Colonic mucosa (tissue), 4 donors: ENCODE measurements at regions not wholly inside any gene's neighbourhood (a gene's known extent, or its start where the extent isn't known, plus 50 kb on each side); places are given as distances from the start of the nearest gene placed in this dataset.

Experiments used
- DNase-seq: peaks from one replicate; pipeline ENCODE4 v3.0.0-alpha.2; 2020
- H3K27ac ChIP-seq: fragments of 200-600 bp; one replicate; pipeline ENCODE4 v1.8.0; 2021
- H3K27me3 ChIP-seq: fragments of 200-600 bp; one replicate; pipeline ENCODE4 v1.8.0; 2021
- H3K36me3 ChIP-seq: fragments of 200-600 bp; one replicate; pipeline ENCODE4 v1.8.0; 2021
- H3K4me1 ChIP-seq: fragments of 200-600 bp; one replicate; pipeline ENCODE4 v1.8.0; 2021; ENCODE audit warnings: mild to moderate bottlenecking
- H3K4me3 ChIP-seq: fragments of 200-600 bp; one replicate; pipeline ENCODE4 v1.8.0; 2021
- H3K9ac ChIP-seq, 2 donors: one replicate each; pipeline ENCODE4 v1.7.0; 2013; ENCODE audit warnings: control low read depth in 2 of 2, low read depth in 2 of 2, low read length in 2 of 2
- H3K9me3 ChIP-seq: fragments of 200-600 bp; one replicate; pipeline ENCODE4 v1.8.0; 2021
- intact Hi-C: fragments of 100-400 bp; cut with DNase I; formaldehyde crosslinking; loops from one replicate; pipeline ENCODE4 v1.14.1; 2022
- TF ChIP-seq, protein P1 (sequence below): fragments of 200-600 bp; IDR thresholded peaks from one replicate; pipeline ENCODE4 v1.8.0; 2022; ENCODE audit warnings: antibody characterized with exemption, mild to moderate bottlenecking
- donor health status: healthy.
- donor health status: DM: no; HTN: no; CAD: no.
- donor health status: DM: no; HTN: no; CAD: no.

DNA sequence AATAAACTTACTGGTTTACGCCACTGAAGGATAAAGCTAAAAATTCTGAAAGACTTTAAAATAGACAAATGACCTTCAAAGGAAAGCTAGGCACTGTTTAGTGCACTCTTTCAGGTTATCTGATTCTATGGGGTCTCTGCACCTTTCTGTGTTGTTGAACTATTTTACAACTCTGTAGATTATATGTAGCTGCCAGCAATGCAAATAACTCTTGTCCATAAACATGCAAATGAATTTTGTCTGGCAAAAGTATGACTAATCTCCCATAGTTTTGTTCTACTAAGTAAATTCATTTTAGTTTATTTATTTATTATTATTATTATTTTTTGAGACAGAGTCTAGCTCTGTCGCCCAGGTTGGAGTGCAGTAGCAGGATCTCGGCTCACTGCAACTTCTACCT, 266.3 kb upstream of the CCDC196 start:
- Histone ChIP-seq H3K9me3 (no peaks in the 10 kb centered on the region), H3K36me3 (no peaks in the 10 kb centered on the region), H3K27ac (no peak overlapping the region), H3K9ac (no peak overlapping the region), H3K4me1 (no peaks in the 10 kb centered on the region), H3K4me3 (no peak overlapping the region), H3K27me3 (no peaks in the 10 kb centered on the region)
- TF ChIP-seq, protein P1, sequence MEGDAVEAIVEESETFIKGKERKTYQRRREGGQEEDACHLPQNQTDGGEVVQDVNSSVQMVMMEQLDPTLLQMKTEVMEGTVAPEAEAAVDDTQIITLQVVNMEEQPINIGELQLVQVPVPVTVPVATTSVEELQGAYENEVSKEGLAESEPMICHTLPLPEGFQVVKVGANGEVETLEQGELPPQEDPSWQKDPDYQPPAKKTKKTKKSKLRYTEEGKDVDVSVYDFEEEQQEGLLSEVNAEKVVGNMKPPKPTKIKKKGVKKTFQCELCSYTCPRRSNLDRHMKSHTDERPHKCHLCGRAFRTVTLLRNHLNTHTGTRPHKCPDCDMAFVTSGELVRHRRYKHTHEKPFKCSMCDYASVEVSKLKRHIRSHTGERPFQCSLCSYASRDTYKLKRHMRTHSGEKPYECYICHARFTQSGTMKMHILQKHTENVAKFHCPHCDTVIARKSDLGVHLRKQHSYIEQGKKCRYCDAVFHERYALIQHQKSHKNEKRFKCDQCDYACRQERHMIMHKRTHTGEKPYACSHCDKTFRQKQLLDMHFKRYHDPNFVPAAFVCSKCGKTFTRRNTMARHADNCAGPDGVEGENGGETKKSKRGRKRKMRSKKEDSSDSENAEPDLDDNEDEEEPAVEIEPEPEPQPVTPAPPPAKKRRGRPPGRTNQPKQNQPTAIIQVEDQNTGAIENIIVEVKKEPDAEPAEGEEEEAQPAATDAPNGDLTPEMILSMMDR: no peak
- DNase-seq: no peak
- intact Hi-C loops: no loop called here

DNA sequence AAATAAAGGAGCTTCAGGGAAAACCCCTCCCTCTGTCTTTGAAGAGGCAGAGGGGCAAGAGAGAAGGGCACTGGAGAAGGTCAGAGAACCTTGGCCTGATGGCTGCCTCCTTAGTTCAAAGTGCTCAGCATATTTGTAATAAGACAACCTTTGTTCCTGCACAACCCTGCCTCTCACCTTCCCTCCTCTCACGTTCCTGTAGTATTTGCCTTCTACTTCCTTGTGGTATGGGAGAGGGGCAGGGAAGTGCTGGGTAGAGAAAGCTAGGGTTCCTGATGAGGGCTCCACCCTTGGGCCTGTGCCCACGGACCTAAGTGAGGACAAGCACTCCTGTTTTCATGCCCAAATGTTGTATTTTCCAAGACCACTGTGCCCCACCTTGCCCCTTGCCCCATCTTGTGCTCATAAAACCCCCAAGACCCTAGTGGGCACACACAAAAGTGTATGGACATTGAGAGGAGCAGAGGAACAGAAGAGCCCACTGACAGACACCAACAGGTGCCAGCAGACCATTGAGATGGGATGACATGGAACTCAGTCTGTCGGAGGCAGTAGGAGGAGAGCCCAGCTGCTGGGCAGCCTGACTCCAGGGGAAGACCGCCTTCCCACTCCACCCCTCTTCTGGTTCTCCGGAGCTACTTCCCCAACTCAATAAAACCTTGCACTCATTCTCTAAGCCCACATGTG, 261.5 kb upstream of the CCDC196 start:
- no peaks in the 10 kb centered on the region for H3K27me3 ChIP-seq

DNA sequence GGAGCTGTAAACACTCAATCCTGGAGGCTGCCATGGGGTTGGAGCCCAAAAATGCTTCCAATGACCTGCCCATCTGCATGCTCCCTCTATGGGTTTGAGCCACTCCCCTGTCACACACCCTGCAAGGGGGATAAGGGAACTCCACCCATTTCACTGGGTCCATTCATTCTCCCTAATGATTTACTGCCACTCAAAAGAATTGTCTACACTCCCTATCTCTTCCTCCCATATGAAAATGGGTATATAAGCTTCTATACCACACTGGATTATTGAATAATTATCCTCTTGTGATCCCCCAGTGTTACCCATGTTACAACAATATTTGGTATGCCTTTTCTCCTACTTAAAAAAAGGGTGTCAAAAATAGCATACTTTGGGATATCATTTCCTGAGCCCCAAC, 260.8 kb upstream of the CCDC196 start:
- no peak for DNase-seq
- Histone ChIP-seq H3K36me3 (no peaks in the 10 kb centered on the region), H3K9ac (no peak overlapping the region), H3K27me3 (no peaks in the 10 kb centered on the region), H3K9me3 (no peaks in the 10 kb centered on the region), H3K27ac (no peak overlapping the region), H3K4me1 (no peaks in the 10 kb centered on the region), H3K4me3 (no peak overlapping the region)
- intact Hi-C loops: no loop called here
- TF ChIP-seq, protein P1: no peak

More for the DNA sequence above, 261.5 kb upstream of the CCDC196 start:
- Histone ChIP-seq H3K27ac (no peak overlapping the region), H3K36me3 (no peaks in the 10 kb centered on the region), H3K4me1 (no peaks in the 10 kb centered on the region), H3K9ac (no peak overlapping the region), H3K9me3 (no peaks in the 10 kb centered on the region), H3K4me3 (no peak overlapping the region)
- TF ChIP-seq, protein P1: no peak
- intact Hi-C loops: no loop called here
- peak; percentile 18 for DNase-seq

DNA sequence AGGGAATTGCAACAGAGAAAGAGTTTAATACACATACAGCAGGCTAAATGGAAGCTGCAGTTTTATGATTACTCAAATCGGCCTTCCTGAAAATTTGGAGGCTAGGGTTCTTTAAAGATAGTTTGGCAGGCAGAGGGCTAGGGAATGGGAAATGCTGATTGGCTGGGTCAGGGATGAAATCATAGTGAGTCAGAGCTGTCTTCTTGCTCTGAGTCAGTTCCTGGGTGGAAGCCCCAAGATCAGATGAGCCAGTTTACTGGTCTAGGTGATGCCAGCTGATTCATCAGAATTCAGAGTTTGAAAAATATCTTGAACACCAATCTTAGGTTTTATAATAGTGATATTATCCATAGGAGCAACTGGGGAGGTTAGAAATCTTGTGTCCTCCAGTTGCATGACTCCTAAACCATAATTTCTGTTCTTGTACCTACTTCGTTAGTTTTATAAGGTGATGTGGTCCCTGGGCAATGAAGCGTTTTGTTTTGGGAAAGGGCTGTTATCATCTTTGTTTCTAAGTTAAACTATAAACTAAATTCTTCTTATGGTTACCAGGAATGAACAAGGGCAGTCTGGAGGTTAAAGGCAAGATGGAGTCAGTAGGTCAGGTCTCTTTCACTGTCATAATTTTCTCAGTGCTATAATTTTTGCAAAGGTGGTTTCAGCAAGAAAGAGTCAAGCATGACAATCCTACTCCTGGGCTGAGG, 257.8 kb upstream of the CCDC196 start:
- no peak overlapping the region for H3K27ac ChIP-seq
- H3K36me3 ChIP-seq: no peaks in the 10 kb centered on the region
- no peaks in the 10 kb centered on the region for H3K4me1 ChIP-seq
- H3K27me3 ChIP-seq: no peaks in the 10 kb centered on the region
- H3K4me3 ChIP-seq: no peak overlapping the region
- H3K9me3 ChIP-seq: no peaks in the 10 kb centered on the region
- intact Hi-C loops: no loop called here
- TF ChIP-seq, protein P1: no peak
- no peak overlapping the region for H3K9ac ChIP-seq
- no peak for DNase-seq

DNA sequence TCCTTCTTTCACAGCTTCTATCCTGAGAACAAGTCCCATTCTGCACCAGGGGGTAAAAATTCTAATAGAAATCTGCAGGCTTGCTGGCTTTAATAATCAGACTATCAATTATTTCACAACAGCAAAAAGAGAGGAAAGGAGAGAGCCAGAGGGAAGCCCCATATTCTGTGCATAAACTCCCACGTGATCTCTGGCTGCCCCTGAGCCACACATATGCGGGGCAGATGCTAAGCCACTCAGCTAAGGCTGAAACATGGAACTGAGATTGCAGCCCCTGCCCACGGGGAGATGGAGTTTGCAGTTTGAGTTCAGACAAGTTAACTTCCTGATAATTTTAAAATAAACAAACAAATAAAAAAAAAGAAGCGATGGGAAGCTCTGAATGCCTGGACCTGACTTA, 254.4 kb upstream of the CCDC196 start:
- intact Hi-C loops: no loop called here
- Histone ChIP-seq H3K4me1 (no peaks in the 10 kb centered on the region), H3K4me3 (no peak overlapping the region), H3K27ac (no peak overlapping the region), H3K36me3 (no peaks in the 10 kb centered on the region), H3K9ac (no peak overlapping the region), H3K27me3 (no peaks in the 10 kb centered on the region), H3K9me3 (no peaks in the 10 kb centered on the region)
- TF ChIP-seq, protein P1: no peak
- DNase-seq: no peak
